ENCODE measurements at regions not wholly inside any gene's neighbourhood (a gene's known extent, or its start where the extent isn't known, plus 50 kb on each side); places are given as distances from the start of the nearest gene placed in this dataset.

DNA sequence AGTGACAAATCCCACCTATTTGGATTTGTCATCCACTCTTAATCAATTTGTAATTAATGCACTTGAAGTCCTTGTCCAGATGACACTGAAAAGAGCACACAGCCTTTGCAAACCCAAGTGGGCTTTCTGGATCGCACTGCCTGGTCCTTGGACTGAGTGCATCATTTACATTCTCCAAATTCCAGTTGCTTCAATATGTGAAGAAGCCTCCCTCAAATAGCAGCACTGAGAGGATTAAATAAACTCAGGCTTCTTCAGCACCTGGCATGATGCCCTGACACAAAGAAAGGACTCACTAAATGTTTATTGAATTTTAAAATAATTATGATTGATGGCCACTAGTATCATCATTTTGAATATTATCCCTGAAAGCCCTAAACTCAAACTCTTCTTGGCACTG, 496.5 kb downstream of the VRK1 start:
- 58% methylated on average over 1 of the region's 1 CpG for WGBS
- DNase-seq (ENCODE audit: low spot score in 2 of 2), result no peak
- Histone ChIP-seq H3K9me3 (no peaks in the 10 kb centered on the region), H3K4me3 (no peak overlapping the region), H3K27ac (no peak overlapping the region), H3K4me1 (no peaks in the 10 kb centered on the region), H3K36me3 (no peaks in the 10 kb centered on the region), H3K27me3 (peaks cover 37% of the 10 kb centered on the region)
- TF ChIP-seq POLR2A (IDR thresholded peaks at IDR 0.05), result no peak
- no peak for TF ChIP-seq POLR2AphosphoS5 (IDR thresholded peaks at IDR 0.05)
- TF ChIP-seq CTCF (IDR thresholded peaks at IDR 0.05), result no peak
- no peak for TF ChIP-seq EP300 (IDR thresholded peaks at IDR 0.05)

- Histone ChIP-seq H3K27ac (no peak overlapping the region), H3K4me1 (no peaks in the 10 kb centered on the region), H3K27me3 (peaks cover 27% of the 10 kb centered on the region), H3K9me3 (no peaks in the 10 kb centered on the region), H3K4me3 (no peak overlapping the region), H3K36me3 (no peaks in the 10 kb centered on the region)
- TF ChIP-seq CTCF (IDR thresholded peaks at IDR 0.05) (no peak), POLR2A (IDR thresholded peaks at IDR 0.05) (no peak), POLR2AphosphoS5 (IDR thresholded peaks at IDR 0.05) (no peak), EP300 (IDR thresholded peaks at IDR 0.05) (no peak)
- WGBS, result 83% methylated on average over 9 of the region's 9 CpGs
- no peak for DNase-seq (ENCODE audit: low spot score in 2 of 2)
These were observed 498.0 kb downstream of the VRK1 start for GRCh38 chr14:97295108-97295710.

DNA sequence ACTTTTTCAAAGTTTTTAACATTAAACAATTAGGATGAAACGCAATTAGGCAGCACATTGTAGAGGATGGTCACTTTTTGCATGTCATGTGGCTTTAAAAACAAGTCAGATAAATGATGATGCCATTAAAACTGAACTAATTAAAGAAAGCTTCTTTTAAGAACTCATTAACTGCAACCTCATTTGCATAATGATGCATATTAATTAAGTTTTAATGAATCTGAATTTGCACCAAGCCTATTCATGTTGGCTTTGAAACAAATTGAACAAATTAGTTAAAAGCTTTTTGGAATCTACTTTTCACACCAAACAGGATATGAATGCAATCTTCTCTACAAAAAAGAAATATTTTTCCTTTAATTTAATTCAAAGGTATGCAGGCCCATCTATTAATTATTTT, 499.0 kb downstream of the VRK1 start:
- Histone ChIP-seq H3K27me3 (peaks cover 20% of the 10 kb centered on the region), H3K4me1 (no peaks in the 10 kb centered on the region), H3K4me3 (no peak overlapping the region), H3K36me3 (no peaks in the 10 kb centered on the region), H3K9me3 (no peaks in the 10 kb centered on the region), H3K27ac (no peak overlapping the region)
- no peak for TF ChIP-seq POLR2AphosphoS5 (IDR thresholded peaks at IDR 0.05)
- TF ChIP-seq CTCF (IDR thresholded peaks at IDR 0.05), result no peak
- DNase-seq (ENCODE audit: low spot score in 2 of 2), result no peak
- 93% methylated on average over 1 of the region's 1 CpG for WGBS

DNA sequence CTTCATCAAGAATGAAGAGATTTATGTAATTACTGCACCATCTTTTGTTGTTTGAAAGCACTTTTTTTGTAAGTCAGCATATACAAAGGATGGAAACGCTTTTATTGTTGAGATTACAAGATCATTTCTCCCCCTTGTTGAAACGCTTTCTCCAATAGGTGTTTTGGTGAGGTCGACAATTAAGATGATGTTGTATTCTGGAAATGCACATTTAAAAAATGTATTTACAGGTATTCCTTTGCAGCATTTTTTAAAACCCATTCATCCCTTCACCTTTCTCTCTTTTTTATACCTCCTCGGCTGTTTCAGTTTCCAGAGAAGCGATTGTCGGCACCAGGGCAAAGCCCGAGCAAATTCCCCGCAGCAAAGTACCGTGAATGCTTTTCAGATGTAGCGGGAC, 499.9 kb downstream of the VRK1 start:
- no peaks in the 10 kb centered on the region for H3K4me1 ChIP-seq
- no peaks in the 10 kb centered on the region for H3K9me3 ChIP-seq
- no peak overlapping the region for H3K4me3 ChIP-seq
- WGBS, result 85% methylated on average over 10 of the region's 10 CpGs
- H3K27ac ChIP-seq, result no peak overlapping the region
- H3K36me3 ChIP-seq, result no peaks in the 10 kb centered on the region
- no peak for TF ChIP-seq POLR2AphosphoS5 (IDR thresholded peaks at IDR 0.05)
- no peak for TF ChIP-seq EP300 (IDR thresholded peaks at IDR 0.05)
- TF ChIP-seq CTCF (IDR thresholded peaks at IDR 0.05), result no peak
- TF ChIP-seq POLR2A (IDR thresholded peaks at IDR 0.05), result no peak
- peaks cover 19% of the 10 kb centered on the region for H3K27me3 ChIP-seq
- DNase-seq (ENCODE audit: low spot score in 2 of 2), result no peak

GRCh38 chr14:97298331-97298730, 501.1 kb downstream of the VRK1 start:
- H3K4me1 ChIP-seq, result no peaks in the 10 kb centered on the region
- H3K4me3 ChIP-seq, result no peak overlapping the region
- no peaks in the 10 kb centered on the region for H3K9me3 ChIP-seq
- H3K27ac ChIP-seq, result no peak overlapping the region
- WGBS, result 66% methylated on average over 7 of the region's 7 CpGs
- TF ChIP-seq POLR2A (IDR thresholded peaks at IDR 0.05), result no peak
- TF ChIP-seq CTCF (IDR thresholded peaks at IDR 0.05), result no peak
- TF ChIP-seq EP300 (IDR thresholded peaks at IDR 0.05), result no peak
- no peak for TF ChIP-seq POLR2AphosphoS5 (IDR thresholded peaks at IDR 0.05)
- no peak for DNase-seq (ENCODE audit: low spot score in 2 of 2)
- peaks cover 19% of the 10 kb centered on the region for H3K27me3 ChIP-seq
- no peaks in the 10 kb centered on the region for H3K36me3 ChIP-seq

Data from suprapubic skin (tissue), 4 donors.